GM21360 (cell line): ENCODE measurements at regions not wholly inside any gene's neighbourhood (a gene's known extent, or its start where the extent isn't known, plus 50 kb on each side); places are given as distances from the start of the nearest gene placed in this dataset.

Experiments
- ATAC-seq: cut with Tn5 transposase; IDR thresholded peaks from one replicate; pipeline ENCODE4 v1.9.1; 2021; ENCODE audit warnings: mild to moderate bottlenecking, moderate library complexity; ENCODE audit not compliant: unreplicated experiment

- ATAC-seq, result no peak
These were observed 247.8 kb downstream of the BUB3 start for GRCh38 chr10:123402021-123402420.

GRCh38 chr10:123402656-123403055 is 248.5 kb downstream of the BUB3 start:
- peak; percentile 66 for ATAC-seq

GRCh38 chr10:123404357-123404756 is 250.2 kb downstream of the BUB3 start:
- ATAC-seq, result no peak

- no peak for ATAC-seq
These were observed 254.5 kb downstream of the BUB3 start for GRCh38 chr10:123408660-123409059.

GRCh38 chr10:123409426-123409825 is 255.2 kb downstream of the BUB3 start:
- ATAC-seq, result no peak

GRCh38 chr10:123409884-123410283 is 255.7 kb downstream of the BUB3 start:
- no peak for ATAC-seq

GRCh38 chr10:123413353-123413752 is 252.8 kb upstream of the GPR26 start:
- no peak for ATAC-seq

GRCh38 chr10:123415523-123415922 is 250.6 kb upstream of the GPR26 start:
- no peak for ATAC-seq

GRCh38 chr10:123417414-123417813 is 248.7 kb upstream of the GPR26 start:
- ATAC-seq, result no peak

GRCh38 chr10:123421461-123421860 is 244.7 kb upstream of the GPR26 start:
- no peak for ATAC-seq

- no peak for ATAC-seq
These were observed 243.9 kb upstream of the GPR26 start for GRCh38 chr10:123422261-123422660.

- no peak for ATAC-seq
These were observed 241.6 kb upstream of the GPR26 start for GRCh38 chr10:123424537-123424936.

- no peak for ATAC-seq
These were observed 240.5 kb upstream of the GPR26 start for GRCh38 chr10:123425680-123426079.

GRCh38 chr10:123427165-123427786 is 238.9 kb upstream of the GPR26 start:
- ATAC-seq, result no peak

GRCh38 chr10:123428391-123428790 is 237.8 kb upstream of the GPR26 start:
- no peak for ATAC-seq

- no peak for ATAC-seq
These were observed 236.4 kb upstream of the GPR26 start for GRCh38 chr10:123429706-123430221.

GRCh38 chr10:123433539-123433938 is 232.6 kb upstream of the GPR26 start:
- ATAC-seq, result no peak

GRCh38 chr10:123434435-123435039 is 231.6 kb upstream of the GPR26 start:
- no peak for ATAC-seq

- ATAC-seq, result peak; percentile 92
These were observed 223.3 kb upstream of the GPR26 start for GRCh38 chr10:123442901-123443300.

- ATAC-seq, result no peak
These were observed 222.2 kb upstream of the GPR26 start for GRCh38 chr10:123443924-123444323.

GRCh38 chr10:123445261-123445775 is 220.8 kb upstream of the GPR26 start:
- ATAC-seq, result no peak

- no peak for ATAC-seq
These were observed 219.6 kb upstream of the GPR26 start for GRCh38 chr10:123446449-123447156.
